ENCODE measurements at regions not wholly inside any gene's neighbourhood (a gene's known extent, or its start where the extent isn't known, plus 50 kb on each side); places are given as distances from the start of the nearest gene placed in this dataset.
A peak's percentile ranks its signal among the peaks of the same experiment; 100 is the strongest.

GRCh38 chr21:39004634-39005501, 178.4 kb downstream of the PSMG1 start:
- H3K9me3 ChIP-seq = peaks cover 0 to 12% (median 0%) of the 10 kb centered on the region in 11 donors
- peak; percentile 38 to 74 (median 65) for ATAC-seq
- no peaks in the 10 kb centered on the region for H3K27me3 ChIP-seq
- peak overlapping the region; percentile 74 to 92 (median 84) for H3K27ac ChIP-seq
- peaks cover 13 to 91% (median 76%) of the 10 kb centered on the region in 9 donors for H3K4me1 ChIP-seq
- no peak overlapping the region for H3K4me3 ChIP-seq
- H3K36me3 ChIP-seq = no peaks in the 10 kb centered on the region
- peak; percentile 65 to 78 for DNase-seq
- WGBS, 2 donors = 31 to 54% methylated on average over 18 to 21 of the region's 23 CpGs
- TF ChIP-seq CTCF (IDR thresholded peaks at IDR 0.05) = no peak
- intact Hi-C loops (cut with DNase I) = loop anchor here in 6 of 10 donors (5.0 to 10.0 kb wide), 11 partner anchors 37 to 500 kb away; partner anchors contain the start of gene ETS2 (in 4 of the 6)

GRCh38 chr21:39003982-39004633, 179.1 kb downstream of the PSMG1 start:
- DNase-seq = peak in 1 of 2 donors; percentile 45
- Histone ChIP-seq H3K27ac (peak overlapping the region; percentile 70 to 92 (median 84)), H3K4me3 (no peak overlapping the region), H3K4me1 (peaks cover 12 to 96% (median 80%) of the 10 kb centered on the region in 9 donors), H3K9me3 (peaks cover 0 to 12% (median 0%) of the 10 kb centered on the region in 11 donors), H3K27me3 (no peaks in the 10 kb centered on the region), H3K36me3 (no peaks in the 10 kb centered on the region)
- WGBS, 2 donors = 44 to 58% methylated on average over 9 of the region's 9 CpGs
- ATAC-seq = peak in 7 of 8 donors; percentile 12 to 51 (median 36)
- intact Hi-C loops (cut with DNase I) = loop anchor here in 5 of 10 donors (5.0 to 10.0 kb wide), 9 partner anchors 51 to 499 kb away; partner anchors contain the start of gene ETS2 (in 2 of the 5)
- no peak for TF ChIP-seq CTCF (IDR thresholded peaks at IDR 0.05)

- 81 to 93% methylated on average over 5 of the region's 5 CpGs for WGBS, 2 donors
- H3K27ac ChIP-seq = peak overlapping the region in 7 of 10 donors; percentile 59 to 82 (median 70)
- DNase-seq = no peak
- H3K9me3 ChIP-seq = peaks cover 0 to 9% (median 0%) of the 10 kb centered on the region in 11 donors
- TF ChIP-seq CTCF (IDR thresholded peaks at IDR 0.05) = no peak
- peaks cover 10 to 96% (median 79%) of the 10 kb centered on the region in 9 donors for H3K4me1 ChIP-seq
- H3K27me3 ChIP-seq = no peaks in the 10 kb centered on the region
- intact Hi-C loops (cut with DNase I) = loop anchor here in 5 of 10 donors (5.0 to 10.0 kb wide), 9 partner anchors 53 to 497 kb away; partner anchors contain the start of gene ETS2 (in 2 of the 5)
- H3K4me3 ChIP-seq = no peak overlapping the region
- no peaks in the 10 kb centered on the region for H3K36me3 ChIP-seq
- ATAC-seq = no peak
Measured at GRCh38 chr21:39001341-39001740, 181.9 kb downstream of the PSMG1 start.

- Histone ChIP-seq H3K4me3 (no peak overlapping the region), H3K27ac (peak overlapping the region in 9 of 10 donors; percentile 48 to 82 (median 67)), H3K9me3 (peaks cover 0 to under 1% (median 0%) of the 10 kb centered on the region in 11 donors), H3K27me3 (no peaks in the 10 kb centered on the region), H3K4me1 (peaks cover 10 to 96% (median 79%) of the 10 kb centered on the region in 9 donors), H3K36me3 (no peaks in the 10 kb centered on the region)
- peak in 1 of 2 donors; percentile 66 for DNase-seq
- peak in 1 of 9 donors; percentile 14 for TF ChIP-seq CTCF (IDR thresholded peaks at IDR 0.05)
- 60 to 65% methylated on average over 3 of the region's 3 CpGs for WGBS, 2 donors
- peak; percentile 16 to 70 (median 47) for ATAC-seq
- intact Hi-C loops (cut with DNase I) = loop anchor here in 5 of 10 donors (5.0 to 10.0 kb wide), 9 partner anchors 54 to 496 kb away; partner anchors contain the start of gene ETS2 (in 2 of the 5)
Measured at GRCh38 chr21:39000496-39000895, 182.8 kb downstream of the PSMG1 start.
